AG04449 (cell line): ENCODE measurements at regions not wholly inside any gene's neighbourhood (a gene's known extent, or its start where the extent isn't known, plus 50 kb on each side); places are given as distances from the start of the nearest gene placed in this dataset.

Experiments used
- CTCF ChIA-PET: fragments of 350-600 bp; formaldehyde crosslinking; extraction: SDS; loops from one replicate; lab custom pipeline; 2021; ENCODE audit warnings: antibody characterized with exemption; lab: Yijun Ruan, JAX
- POLR2A ChIA-PET: fragments of 400-600, 350-600 bp; formaldehyde crosslinking; extraction: SDS; loops from one replicate; lab custom pipeline; 2020; ENCODE audit warnings: antibody characterized with exemption, inconsistent platforms; lab: Yijun Ruan, JAX
- DNase-seq: peaks from one replicate; pipeline ENCODE4 v3.0.0-alpha.2; 2010; ENCODE audit warnings: low read depth, low spot score
- H3K4me3 ChIP-seq: 2 replicates; pipeline ENCODE4 v1.5.1; 2011; ENCODE audit warnings: low read depth, mild to moderate bottlenecking, control low read depth, low read length
- TF ChIP-seq, protein P1 (sequence below): IDR thresholded peaks from one replicate; pipeline ENCODE4 v1.5.1; 2011; ENCODE audit warnings: mild to moderate bottlenecking, moderate library complexity, low read length, control low read depth, inconsistent platforms; ENCODE audit not compliant: insufficient read depth; ENCODE audit errors: missing control alignments

DNA sequence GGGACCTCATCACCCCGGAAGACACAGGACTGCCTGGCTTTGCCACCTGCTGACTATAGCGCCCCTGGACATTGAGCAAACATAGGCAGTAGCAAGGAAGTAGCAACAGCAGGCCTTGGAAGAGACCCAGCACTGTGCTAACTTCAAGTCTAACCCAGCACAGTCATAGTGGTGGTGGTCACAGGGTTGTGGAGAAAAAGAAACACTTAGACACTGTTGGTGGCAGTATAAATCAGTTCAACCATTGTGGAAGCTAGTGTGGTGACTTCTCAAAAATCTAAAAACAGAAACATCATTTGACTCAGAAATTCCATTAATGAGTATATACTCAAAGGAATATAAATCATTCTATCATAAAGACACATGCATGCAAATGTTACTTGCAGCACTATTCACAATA, 874.0 kb upstream of the EPHA5 start:
- ChIA-PET CTCF (no interaction called here), POLR2A (no interaction called here)
- no peak overlapping the region for H3K4me3 ChIP-seq
- TF ChIP-seq, protein P1, sequence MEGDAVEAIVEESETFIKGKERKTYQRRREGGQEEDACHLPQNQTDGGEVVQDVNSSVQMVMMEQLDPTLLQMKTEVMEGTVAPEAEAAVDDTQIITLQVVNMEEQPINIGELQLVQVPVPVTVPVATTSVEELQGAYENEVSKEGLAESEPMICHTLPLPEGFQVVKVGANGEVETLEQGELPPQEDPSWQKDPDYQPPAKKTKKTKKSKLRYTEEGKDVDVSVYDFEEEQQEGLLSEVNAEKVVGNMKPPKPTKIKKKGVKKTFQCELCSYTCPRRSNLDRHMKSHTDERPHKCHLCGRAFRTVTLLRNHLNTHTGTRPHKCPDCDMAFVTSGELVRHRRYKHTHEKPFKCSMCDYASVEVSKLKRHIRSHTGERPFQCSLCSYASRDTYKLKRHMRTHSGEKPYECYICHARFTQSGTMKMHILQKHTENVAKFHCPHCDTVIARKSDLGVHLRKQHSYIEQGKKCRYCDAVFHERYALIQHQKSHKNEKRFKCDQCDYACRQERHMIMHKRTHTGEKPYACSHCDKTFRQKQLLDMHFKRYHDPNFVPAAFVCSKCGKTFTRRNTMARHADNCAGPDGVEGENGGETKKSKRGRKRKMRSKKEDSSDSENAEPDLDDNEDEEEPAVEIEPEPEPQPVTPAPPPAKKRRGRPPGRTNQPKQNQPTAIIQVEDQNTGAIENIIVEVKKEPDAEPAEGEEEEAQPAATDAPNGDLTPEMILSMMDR: no peak
- DNase-seq: no peak

DNA sequence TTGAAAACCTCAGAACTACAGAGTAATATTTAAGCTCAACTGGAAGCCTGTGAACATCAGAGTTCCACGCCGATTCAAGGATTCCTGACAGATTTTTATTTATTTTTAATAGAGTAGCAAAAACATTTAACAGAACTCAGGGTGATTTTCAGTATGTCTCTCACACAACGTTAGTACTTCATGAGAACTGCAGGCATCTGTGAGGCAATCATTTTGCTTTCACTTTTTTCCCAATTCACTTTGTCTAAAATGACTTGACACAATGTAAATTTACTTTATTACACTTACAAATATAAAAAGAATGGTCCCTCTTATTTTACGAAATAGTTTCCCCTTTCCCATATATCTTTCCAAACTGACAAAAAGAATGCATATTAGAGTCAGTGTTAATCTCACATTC, 869.5 kb upstream of the EPHA5 start:
- ChIA-PET POLR2A (no interaction called here), CTCF (no interaction called here)
- DNase-seq: no peak
- H3K4me3 ChIP-seq: no peak overlapping the region
- TF ChIP-seq, protein P1: no peak

DNA sequence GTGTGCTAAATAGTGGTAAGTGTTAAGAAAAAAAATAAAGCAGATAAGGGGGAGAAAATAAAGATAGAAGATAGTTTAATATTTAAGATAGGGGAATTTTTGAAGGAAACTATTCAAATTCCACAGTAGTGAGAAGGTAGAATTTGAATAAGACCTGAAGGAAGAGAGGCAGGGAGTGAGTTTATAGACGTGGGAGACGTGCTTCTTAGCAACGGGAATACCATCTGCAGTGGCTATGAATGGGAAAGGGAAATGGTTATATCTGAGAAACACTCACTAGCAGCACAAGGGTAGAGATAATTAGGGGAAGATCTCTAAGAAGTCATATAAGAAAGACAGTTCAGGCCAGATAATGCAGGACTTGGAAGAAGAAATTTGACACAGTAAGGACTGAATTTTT, 854.5 kb upstream of the EPHA5 start:
- TF ChIP-seq, protein P1: no peak
- DNase-seq: no peak
- H3K4me3 ChIP-seq: no peak overlapping the region
- ChIA-PET POLR2A (no interaction called here), CTCF (no interaction called here)

DNA sequence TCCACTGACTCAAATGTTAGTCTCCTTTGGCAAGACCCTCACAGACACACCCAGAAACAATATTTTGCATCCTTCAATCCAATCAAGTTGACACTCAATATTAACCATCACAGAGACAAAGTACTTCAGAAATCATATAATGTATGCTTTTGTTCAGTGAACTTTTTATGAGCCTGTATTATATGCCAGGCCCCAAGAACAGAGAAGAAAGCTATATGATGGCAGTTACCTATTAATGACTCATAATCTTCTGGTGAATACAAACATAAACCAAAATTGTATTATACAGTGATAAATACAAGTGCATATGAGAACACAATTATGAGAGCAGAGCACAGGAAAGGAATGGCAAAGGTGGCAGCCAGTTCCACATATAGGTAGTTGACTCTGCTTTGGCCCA, 852.0 kb upstream of the EPHA5 start:
- TF ChIP-seq, protein P1: no peak
- ChIA-PET POLR2A (no interaction called here), CTCF (no interaction called here)
- H3K4me3 ChIP-seq: no peak overlapping the region
- no peak for DNase-seq

DNA sequence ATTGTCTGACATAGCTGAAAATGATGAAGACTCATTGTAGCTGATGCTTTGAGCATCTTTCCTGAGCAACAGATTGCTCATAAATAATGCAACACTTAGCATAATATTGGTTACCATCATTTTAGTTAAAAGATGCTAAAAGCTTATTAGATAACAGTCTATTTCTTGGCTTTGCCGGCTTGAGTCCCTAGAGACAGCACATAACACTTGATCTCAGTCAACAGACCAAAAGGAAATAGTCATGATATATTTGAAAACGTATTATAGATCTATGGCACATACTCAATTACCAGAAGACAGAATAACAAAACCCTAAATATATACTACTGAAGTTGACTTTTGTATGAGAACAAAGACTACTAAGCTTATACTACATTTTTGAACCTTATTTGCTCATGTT, 846.7 kb upstream of the EPHA5 start:
- DNase-seq: no peak
- ChIA-PET POLR2A (no interaction called here), CTCF (no interaction called here)
- no peak overlapping the region for H3K4me3 ChIP-seq
- TF ChIP-seq, protein P1: no peak

DNA sequence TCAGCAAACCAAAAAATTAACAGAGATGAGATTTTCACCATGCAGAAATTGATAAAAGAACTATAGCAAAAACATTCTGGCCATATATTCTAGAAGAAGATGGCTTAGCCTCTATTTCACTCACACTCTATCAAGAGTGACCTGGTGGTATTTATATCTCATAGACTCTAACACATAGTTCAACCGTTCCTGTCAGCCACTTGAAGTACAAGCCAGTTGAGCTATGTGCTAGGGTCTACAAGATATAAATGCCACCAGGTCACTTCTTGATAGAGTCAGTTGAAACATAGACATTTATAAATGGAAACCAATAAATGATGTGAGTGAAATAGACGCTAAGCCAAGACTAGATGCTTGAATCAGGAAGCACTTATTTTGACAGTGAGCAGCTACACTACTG, 836.7 kb upstream of the EPHA5 start:
- no peak for DNase-seq
- ChIA-PET POLR2A (no interaction called here), CTCF (no interaction called here)
- H3K4me3 ChIP-seq: no peak overlapping the region
- TF ChIP-seq, protein P1: no peak
